Stomach (tissue), 8 donors: ENCODE measurements at regions not wholly inside any gene's neighbourhood (a gene's known extent, or its start where the extent isn't known, plus 50 kb on each side); places are given as distances from the start of the nearest gene placed in this dataset.
A peak's percentile ranks its signal among the peaks of the same experiment; 100 is the strongest.

Experiments used
- DNase-seq, 2 donors: peaks; one replicate each; pipeline versions ENCODE4 v3.0.0 to v3.0.0-alpha.2; 2013 to 2019
- H3K27ac ChIP-seq, 5 donors: fragments of 200-600 bp in 4 of 5; sonication (generic) in 4 of 5; one replicate each; pipeline ENCODE4 v1.5.1; 2013 to 2019; ENCODE audit warnings: mild to moderate bottlenecking in 1 of 5, moderate library complexity in 1 of 5
- H3K27me3 ChIP-seq, 3 donors: fragments of 200-600 bp; sonication (generic); one replicate each; pipeline ENCODE4 v1.5.1; 2017 to 2019; ENCODE audit warnings: mixed run types in 1 of 3
- H3K36me3 ChIP-seq, 4 donors: fragments of 200-600 bp; sonication (generic); 1 replicate in 3 of 4; 2 replicates in 1 of 4; pipeline ENCODE4 v1.5.1; 2016 to 2019
- H3K4me1 ChIP-seq, 4 donors: fragments of 200-600 bp; sonication (generic); one replicate each; pipeline ENCODE4 v1.5.1; 2016 to 2019
- H3K4me3 ChIP-seq, 4 donors: fragments of 200-600 bp; sonication (generic) in 3 of 4; one replicate each; pipeline ENCODE4 v1.5.1; 2016 to 2019; ENCODE audit warnings: mild to moderate bottlenecking in 1 of 4
- H3K9me3 ChIP-seq, 4 donors: fragments of 200-600 bp; sonication (generic); one replicate each; pipeline ENCODE4 v1.5.1; 2016 to 2019
- EP300 ChIP-seq: sonication (generic); formaldehyde crosslinking; IDR thresholded peaks from one replicate; pipeline ENCODE4 v1.6.1; 2017; ENCODE audit warnings: antibody characterized with exemption
- POLR2A ChIP-seq, 4 donors: fragments of 450-650 bp; IDR thresholded peaks; one replicate each; pipeline ENCODE4 v1.6.1; 2016; ENCODE audit warnings: antibody characterized with exemption in 4 of 4, control low read depth in 2 of 4, mild to moderate bottlenecking in 1 of 4, moderate library complexity in 1 of 4
- POLR2AphosphoS5 ChIP-seq, 3 donors: sonication (generic); formaldehyde crosslinking; IDR thresholded peaks; one replicate each; pipeline ENCODE4 v1.6.1; 2016; ENCODE audit warnings: antibody characterized with exemption in 3 of 3
- WGBS, 5 donors: extraction: QIAGEN DNeasy Blood & Tissue Kit in 3 of 5; methylation state at CpG; one replicate each; pipeline versions ENCODE4 v1.1.5 to v1.1.7; 2013 to 2018; 5-methylcytosine and 5-hydroxymethylcytosine counted together
- intact Hi-C: fragments of 100-400 bp; cut with DNase I; formaldehyde crosslinking; loops from one replicate; pipeline ENCODE4 v1.15.1; 2023; ENCODE audit warnings: low total_unique reads
- TF ChIP-seq, protein P1 (sequence below), 7 experiments: fragments of 450-650 bp in 4 of 7; fragments of 200-600 bp in 3 of 7; sonication (generic) in 3 of 7; IDR thresholded peaks; one replicate each; pipeline ENCODE4 v1.5.1; 2016 to 2019; ENCODE audit warnings: antibody characterized with exemption in 7 of 7, control low read depth in 2 of 7, mild to moderate bottlenecking in 1 of 7
- donor health status: healthy with polysubstance abuse.
- donor health status: Bipolar disorder and iron deficiency.
- donor health status: healthy.

GRCh38 chr6:112752791-112753190 is 405.7 kb downstream of the RFPL4B start:
- H3K27ac ChIP-seq: no peak overlapping the region
- H3K36me3 ChIP-seq: no peaks in the 10 kb centered on the region
- H3K4me3 ChIP-seq: no peak overlapping the region
- no peak for DNase-seq
- no peaks in the 10 kb centered on the region for H3K4me1 ChIP-seq
- intact Hi-C loops: no loop called here
- TF ChIP-seq POLR2A (IDR thresholded peaks at IDR 0.05) (no peak), POLR2AphosphoS5 (IDR thresholded peaks at IDR 0.05) (no peak), EP300 (no peak)
- TF ChIP-seq, protein P1, sequence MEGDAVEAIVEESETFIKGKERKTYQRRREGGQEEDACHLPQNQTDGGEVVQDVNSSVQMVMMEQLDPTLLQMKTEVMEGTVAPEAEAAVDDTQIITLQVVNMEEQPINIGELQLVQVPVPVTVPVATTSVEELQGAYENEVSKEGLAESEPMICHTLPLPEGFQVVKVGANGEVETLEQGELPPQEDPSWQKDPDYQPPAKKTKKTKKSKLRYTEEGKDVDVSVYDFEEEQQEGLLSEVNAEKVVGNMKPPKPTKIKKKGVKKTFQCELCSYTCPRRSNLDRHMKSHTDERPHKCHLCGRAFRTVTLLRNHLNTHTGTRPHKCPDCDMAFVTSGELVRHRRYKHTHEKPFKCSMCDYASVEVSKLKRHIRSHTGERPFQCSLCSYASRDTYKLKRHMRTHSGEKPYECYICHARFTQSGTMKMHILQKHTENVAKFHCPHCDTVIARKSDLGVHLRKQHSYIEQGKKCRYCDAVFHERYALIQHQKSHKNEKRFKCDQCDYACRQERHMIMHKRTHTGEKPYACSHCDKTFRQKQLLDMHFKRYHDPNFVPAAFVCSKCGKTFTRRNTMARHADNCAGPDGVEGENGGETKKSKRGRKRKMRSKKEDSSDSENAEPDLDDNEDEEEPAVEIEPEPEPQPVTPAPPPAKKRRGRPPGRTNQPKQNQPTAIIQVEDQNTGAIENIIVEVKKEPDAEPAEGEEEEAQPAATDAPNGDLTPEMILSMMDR (IDR thresholded peaks at IDR 0.05): no peak
- H3K27me3 ChIP-seq: no peaks in the 10 kb centered on the region
- peaks cover 0 to 5% (median 0%) of the 10 kb centered on the region in 4 donors for H3K9me3 ChIP-seq

DNA sequence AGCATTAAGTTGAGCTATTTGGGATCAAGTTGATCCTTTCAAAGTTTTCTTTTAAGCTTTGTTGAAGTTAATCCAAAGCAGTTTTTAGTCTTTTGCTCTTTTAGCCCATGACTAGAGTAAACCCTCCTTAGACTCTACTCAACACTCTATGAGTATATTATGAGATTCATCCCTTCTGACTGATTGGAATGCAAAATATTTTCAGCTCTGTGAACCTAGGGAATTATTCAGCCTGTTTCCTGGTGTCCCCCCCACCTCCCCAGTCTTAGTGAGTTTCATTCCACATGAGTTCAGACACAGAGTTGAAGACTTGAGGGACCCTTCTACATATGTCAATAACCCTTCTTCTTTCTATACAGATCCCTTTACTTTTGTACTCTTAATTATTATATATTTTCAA is 413.7 kb downstream of the RFPL4B start:
- TF ChIP-seq, protein P1 (IDR thresholded peaks at IDR 0.05): no peak
- TF ChIP-seq EP300: no peak
- no peak for TF ChIP-seq POLR2A (IDR thresholded peaks at IDR 0.05)
- no peak for TF ChIP-seq POLR2AphosphoS5 (IDR thresholded peaks at IDR 0.05)
- H3K27me3 ChIP-seq: no peaks in the 10 kb centered on the region
- no peak overlapping the region for H3K27ac ChIP-seq
- H3K4me1 ChIP-seq: no peaks in the 10 kb centered on the region
- intact Hi-C loops: no loop called here
- H3K9me3 ChIP-seq: peaks cover 0 to 5% (median 0%) of the 10 kb centered on the region in 4 donors
- no peak overlapping the region for H3K4me3 ChIP-seq
- DNase-seq: no peak
- no peaks in the 10 kb centered on the region for H3K36me3 ChIP-seq

DNA sequence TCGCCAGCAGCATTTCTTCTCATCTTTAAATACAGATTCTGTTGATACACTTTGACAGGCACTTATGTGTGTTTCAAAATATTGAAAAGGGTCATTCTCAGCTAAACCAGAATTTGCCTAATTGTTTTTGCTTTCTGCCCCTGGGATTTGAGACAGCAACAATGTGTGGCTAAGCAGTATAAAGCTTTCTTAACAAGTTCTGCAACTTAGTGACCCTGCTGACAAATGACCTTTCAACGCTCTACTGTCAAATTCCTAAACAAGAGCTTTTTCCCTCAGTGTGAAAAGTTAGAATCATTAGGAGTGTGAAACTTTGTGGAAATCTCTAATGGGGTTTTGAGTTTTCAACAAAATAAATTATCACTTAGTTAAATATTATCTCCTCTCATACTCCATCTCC is 414.6 kb downstream of the RFPL4B start:
- H3K4me3 ChIP-seq: no peak overlapping the region
- no peaks in the 10 kb centered on the region for H3K27me3 ChIP-seq
- H3K36me3 ChIP-seq: no peaks in the 10 kb centered on the region
- peaks cover 0 to under 1% (median 0%) of the 10 kb centered on the region in 4 donors for H3K9me3 ChIP-seq
- no peak overlapping the region for H3K27ac ChIP-seq
- TF ChIP-seq POLR2AphosphoS5 (IDR thresholded peaks at IDR 0.05) (no peak), EP300 (no peak), POLR2A (IDR thresholded peaks at IDR 0.05) (no peak)
- TF ChIP-seq, protein P1 (IDR thresholded peaks at IDR 0.05): no peak
- intact Hi-C loops: no loop called here
- H3K4me1 ChIP-seq: no peaks in the 10 kb centered on the region
- no peak for DNase-seq
- 57 to 73% (median 67%) methylated on average over 2 of the region's 2 CpGs for WGBS, 5 donors

DNA sequence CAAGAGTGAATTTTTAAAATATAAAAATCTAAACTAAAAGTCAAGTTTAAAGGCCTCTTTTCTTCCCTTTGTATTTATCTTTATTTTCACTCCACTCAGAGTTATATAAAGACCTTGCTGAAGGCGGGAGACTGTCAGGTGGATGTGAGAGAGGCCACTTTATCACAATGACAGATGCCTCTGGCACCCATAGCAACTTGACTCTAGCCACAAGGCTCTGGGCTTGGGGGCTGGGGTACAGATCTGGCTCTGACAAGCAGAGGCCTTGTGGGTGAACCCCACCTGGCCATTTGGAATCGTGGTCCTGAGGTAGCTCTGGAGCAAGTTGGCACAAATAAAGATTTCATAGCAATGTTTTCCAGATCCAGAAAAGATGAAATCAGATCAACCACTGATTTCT is 417.2 kb downstream of the RFPL4B start:
- H3K4me1 ChIP-seq: no peaks in the 10 kb centered on the region
- H3K4me3 ChIP-seq: no peak overlapping the region
- WGBS, 5 donors: 50 to 69% (median 59%) methylated on average over 2 of the region's 2 CpGs
- H3K27ac ChIP-seq: no peak overlapping the region
- H3K36me3 ChIP-seq: no peaks in the 10 kb centered on the region
- no peak for TF ChIP-seq POLR2A (IDR thresholded peaks at IDR 0.05)
- TF ChIP-seq EP300: no peak
- no peak for TF ChIP-seq POLR2AphosphoS5 (IDR thresholded peaks at IDR 0.05)
- TF ChIP-seq, protein P1 (IDR thresholded peaks at IDR 0.05): no peak
- intact Hi-C loops: no loop called here
- DNase-seq: peak in 1 of 2 donors; percentile 17
- peaks cover 0 to 12% (median 5%) of the 10 kb centered on the region in 4 donors for H3K9me3 ChIP-seq
- no peaks in the 10 kb centered on the region for H3K27me3 ChIP-seq
